ENCODE measurements at regions not wholly inside any gene's neighbourhood (a gene's known extent, or its start where the extent isn't known, plus 50 kb on each side); places are given as distances from the start of the nearest gene placed in this dataset.

- no peak for TF ChIP-seq CTCF (IDR thresholded peaks at IDR 0.05; ENCODE audit: low read length)
- no peak for TF ChIP-seq EZH2phosphoT487 (IDR thresholded peaks at IDR 0.05; ENCODE audit: low read length)
- TF ChIP-seq EZH2 (optimal IDR thresholded peaks at IDR 0.05; ENCODE audit: low read depth, low read length), result no peak
These were observed 198.4 kb downstream of the TRIM27 start for GRCh38 chr6:28725274-28725809.
